Ovary (tissue), 3 donors: ENCODE measurements at regions not wholly inside any gene's neighbourhood (a gene's known extent, or its start where the extent isn't known, plus 50 kb on each side); places are given as distances from the start of the nearest gene placed in this dataset.
"Not testable (repeated sequence)": the region's sequence is repeated elsewhere in the genome, so short reads cannot be mapped to it uniquely, and the experiment has no call there.

ENCODE experiments used
- CTCF ChIP-seq, 3 donors: fragments of 450-650 bp in 2 of 3; fragments of 200-600 bp in 1 of 3; IDR thresholded peaks; one replicate each; pipeline versions ENCODE4 v1.5.1 to v1.8.0; 2016 to 2022; ENCODE audit warnings: antibody characterized with exemption in 3 of 3, mild to moderate bottlenecking in 1 of 3
- POLR2A ChIP-seq: fragments of 450-650 bp; IDR thresholded peaks from one replicate; pipeline ENCODE4 v1.6.1; 2017; ENCODE audit warnings: antibody characterized with exemption, mild to moderate bottlenecking, moderate library complexity
- donor health status: DM: no; HTN: no; CAD: no.

- not testable (repeated sequence) for TF ChIP-seq POLR2A; CTCF (IDR thresholded peaks at IDR 0.05)
Measured at GRCh38 chr4:4026708-4027107, 200.0 kb downstream of the OTOP1 start.
